ENCODE measurements at regions not wholly inside any gene's neighbourhood (a gene's known extent, or its start where the extent isn't known, plus 50 kb on each side); places are given as distances from the start of the nearest gene placed in this dataset.

DNA sequence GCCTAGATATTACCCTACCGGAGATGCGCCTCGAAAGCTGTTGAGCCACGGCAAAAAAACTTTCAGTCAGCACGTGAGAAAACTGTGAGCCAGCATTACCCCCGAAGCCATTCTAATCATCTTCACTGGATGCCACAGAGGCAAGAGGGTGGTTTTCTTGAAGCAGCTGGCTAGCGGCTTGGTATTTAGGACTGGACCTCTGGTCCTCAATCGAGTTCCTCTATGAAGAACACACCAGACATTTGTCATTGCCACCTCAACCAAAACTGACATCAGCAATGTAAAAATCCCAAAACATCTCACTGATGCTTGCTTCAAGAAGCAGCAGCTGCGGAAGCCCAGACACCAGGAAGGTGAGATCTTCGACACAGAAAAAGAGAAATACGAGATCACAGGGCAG lies 52.8 kb upstream of the SLC66A3 start:
- no peaks in the 10 kb centered on the region for H3K79me2 ChIP-seq (ENCODE audit: control insufficient read depth in 1 of 2, insufficient read depth in 2 of 2, low read length in 2 of 2)
- no peak overlapping the region for H3K18ac ChIP-seq (ENCODE audit: extremely low read depth, low read length)
- H3K4ac ChIP-seq (replicated peaks; ENCODE audit: insufficient read length, low read depth, low read length): no peak overlapping the region
- H4K8ac ChIP-seq (ENCODE audit: extremely low read depth, insufficient read depth, low read length): no peak overlapping the region
- no peaks in the 10 kb centered on the region for H3K4me1 ChIP-seq (replicated peaks in 1 of 4; ENCODE audit: control insufficient read depth in 3 of 4, insufficient read depth in 4 of 4, low read length in 3 of 4)
- no peak overlapping the region for H2BK15ac ChIP-seq (ENCODE audit: low read length)
- no peak overlapping the region for H2BK120ac ChIP-seq (replicated peaks; ENCODE audit: low read depth, low read length)
- no peak overlapping the region for H3K56ac ChIP-seq (replicated peaks; ENCODE audit: insufficient read length, low read depth, low read length)
- no peak overlapping the region for H3K9ac ChIP-seq (replicated peaks in 1 of 4; ENCODE audit: extremely low read depth in 1 of 4, low read depth in 3 of 4, low read length in 3 of 4)
- H3K4me3 ChIP-seq (ENCODE audit: extremely low read depth in 1 of 4, insufficient read depth in 2 of 4, low read depth in 3 of 4, low read length in 4 of 4): no peak overlapping the region
- no peaks in the 10 kb centered on the region for H3K79me1 ChIP-seq (ENCODE audit: low read depth, low read length)
- no peak overlapping the region for H3K27ac ChIP-seq (ENCODE audit: low read depth, low read length)
- H3K23me2 ChIP-seq (ENCODE audit: low read depth, low read length): no peaks in the 10 kb centered on the region
- H4K91ac ChIP-seq (replicated peaks; ENCODE audit: insufficient read length, low read length): no peak overlapping the region
- FAIRE-seq (no peak), DNase-seq (ENCODE audit: low read depth in 1 of 2, low spot score in 2 of 2) (no peak)
- no peak overlapping the region for H3K23ac ChIP-seq (ENCODE audit: insufficient read length)
- ChIA-PET CTCF (ENCODE audit: partially characterized antibody) (interaction anchor here (0.5 to 9.8 kb wide), 6 partner anchors 9 to 344 kb away, joined by 3 to 84 read pairs (median 8); a partner anchor contains a TSS), POLR2A (ENCODE audit: partially characterized antibody) (no interaction called here)
- H3K36me3 ChIP-seq (ENCODE audit: control insufficient read depth in 2 of 4, insufficient read depth in 4 of 4, low read length in 3 of 4): no peaks in the 10 kb centered on the region
- H2BK12ac ChIP-seq (ENCODE audit: low read depth, low read length): no peak overlapping the region
- no peaks in the 10 kb centered on the region for H3K9me3 ChIP-seq (ENCODE audit: insufficient read depth in 2 of 2, low read depth in 1 of 2, low read length in 1 of 2)
- H3K14ac ChIP-seq (ENCODE audit: insufficient read length): no peak overlapping the region
- no peak overlapping the region for H2AK5ac ChIP-seq (ENCODE audit: low read depth, low read length)
- H3K27me3 ChIP-seq (replicated peaks in 1 of 4; ENCODE audit: control insufficient read depth in 3 of 4, extremely low read depth in 1 of 4, insufficient read depth in 3 of 4, low read length in 3 of 4): no peaks in the 10 kb centered on the region
- no peak overlapping the region for H3K4me2 ChIP-seq (ENCODE audit: insufficient read depth in 1 of 2, low read depth in 2 of 2, low read length in 2 of 2)
- H2BK20ac ChIP-seq (ENCODE audit: low read length): no peak overlapping the region
- H4K5ac ChIP-seq (ENCODE audit: insufficient read length, low read depth, low read length): no peak overlapping the region
- H2AFZ ChIP-seq (ENCODE audit: low read length): no peak overlapping the region
- no peaks in the 10 kb centered on the region for H4K20me1 ChIP-seq (replicated peaks in 1 of 2; ENCODE audit: control insufficient read depth in 1 of 2, insufficient read depth in 2 of 2, low read length in 2 of 2)
- WGBS, 2 experiments (ENCODE audit: extremely low coverage in 1 of 2, insufficient coverage in 1 of 2, insufficient read length in 1 of 2, insufficient replicate concordance in 2 of 2, low coverage in 1 of 2, low lambda C conversion rate in 2 of 2, missing lambda C conversion rate in 1 of 2): 84% methylated on average over 11 of the region's 11 CpGs; no CpG with 5 or more reads in 1 of the 2 experiments
- H2BK5ac ChIP-seq (ENCODE audit: low read depth, low read length): no peak overlapping the region
- TF ChIP-seq BCL11A (IDR thresholded peaks at IDR 0.05; ENCODE audit: low read depth in 2 of 2, low read length in 2 of 2): no peak
- no peak for TF ChIP-seq CEBPB (IDR thresholded peaks at IDR 0.05; ENCODE audit: low read depth, low read length)
- TF ChIP-seq KDM5A (IDR thresholded peaks at IDR 0.05; ENCODE audit: low read length): no peak
- no peak for TF ChIP-seq MAFK (IDR thresholded peaks at IDR 0.05; ENCODE audit: low read depth, low read length)
- no peak for TF ChIP-seq RBBP5 (IDR thresholded peaks at IDR 0.05; ENCODE audit: borderline replicate concordance, low read depth, low read length)
- no peak for TF ChIP-seq CREB1 (IDR thresholded peaks at IDR 0.05)
- TF ChIP-seq CTBP2 (IDR thresholded peaks at IDR 0.05; ENCODE audit: borderline replicate concordance, insufficient read depth, insufficient read length, low read length): no peak
- no peak for TF ChIP-seq TAF1 (IDR thresholded peaks at IDR 0.05; ENCODE audit: low read depth, low read length)
- TF ChIP-seq, protein P1, sequence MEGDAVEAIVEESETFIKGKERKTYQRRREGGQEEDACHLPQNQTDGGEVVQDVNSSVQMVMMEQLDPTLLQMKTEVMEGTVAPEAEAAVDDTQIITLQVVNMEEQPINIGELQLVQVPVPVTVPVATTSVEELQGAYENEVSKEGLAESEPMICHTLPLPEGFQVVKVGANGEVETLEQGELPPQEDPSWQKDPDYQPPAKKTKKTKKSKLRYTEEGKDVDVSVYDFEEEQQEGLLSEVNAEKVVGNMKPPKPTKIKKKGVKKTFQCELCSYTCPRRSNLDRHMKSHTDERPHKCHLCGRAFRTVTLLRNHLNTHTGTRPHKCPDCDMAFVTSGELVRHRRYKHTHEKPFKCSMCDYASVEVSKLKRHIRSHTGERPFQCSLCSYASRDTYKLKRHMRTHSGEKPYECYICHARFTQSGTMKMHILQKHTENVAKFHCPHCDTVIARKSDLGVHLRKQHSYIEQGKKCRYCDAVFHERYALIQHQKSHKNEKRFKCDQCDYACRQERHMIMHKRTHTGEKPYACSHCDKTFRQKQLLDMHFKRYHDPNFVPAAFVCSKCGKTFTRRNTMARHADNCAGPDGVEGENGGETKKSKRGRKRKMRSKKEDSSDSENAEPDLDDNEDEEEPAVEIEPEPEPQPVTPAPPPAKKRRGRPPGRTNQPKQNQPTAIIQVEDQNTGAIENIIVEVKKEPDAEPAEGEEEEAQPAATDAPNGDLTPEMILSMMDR (IDR thresholded peaks at IDR 0.05; ENCODE audit: control extremely low read depth in 1 of 3, insufficient read depth in 1 of 3, low read depth in 1 of 3, low read length in 3 of 3): no peak
- TF ChIP-seq NRF1 (IDR thresholded peaks at IDR 0.05; ENCODE audit: low read depth, low read length): no peak
- no peak for TF ChIP-seq SIN3A (conservative IDR thresholded peaks at IDR 0.05 in 1 of 2, IDR thresholded peaks at IDR 0.05 in 1 of 2; ENCODE audit: low read depth in 1 of 2, low read length in 2 of 2)
- TF ChIP-seq TAF7 (optimal IDR thresholded peaks at IDR 0.05; ENCODE audit: borderline replicate concordance, low read depth, low read length): no peak
- no peak for TF ChIP-seq SIX5 (IDR thresholded peaks at IDR 0.05; ENCODE audit: low read depth, low read length)

All from H1 (cell line).